G401 (cell line): ENCODE measurements at regions not wholly inside any gene's neighbourhood (a gene's known extent, or its start where the extent isn't known, plus 50 kb on each side); places are given as distances from the start of the nearest gene placed in this dataset.

Experiments used
- DNase-seq: peaks from one replicate; pipeline ENCODE4 v3.0.0-alpha.2; 2015; ENCODE audit warnings: low spot score
- in situ Hi-C: cut with HindIII; loops from 2 replicates; pipeline ENCODE4 v1.10.0; 2016; ENCODE audit warnings: low sequenced_read_pairs, mixed read lengths

- DNase-seq = no peak
- in situ Hi-C loops = no loop called here
These were observed 121.4 kb upstream of the NRSN1 start for GRCh38 chr6:24004659-24005058.

GRCh38 chr6:24006254-24006653 is 119.8 kb upstream of the NRSN1 start:
- in situ Hi-C loops = no loop called here
- no peak for DNase-seq

- DNase-seq = no peak
- in situ Hi-C loops = no loop called here
These were observed 116.7 kb upstream of the NRSN1 start for GRCh38 chr6:24009319-24009718.

- no peak for DNase-seq
- in situ Hi-C loops = no loop called here
These were observed 115.9 kb upstream of the NRSN1 start for GRCh38 chr6:24010133-24010532.

- in situ Hi-C loops = no loop called here
- no peak for DNase-seq
These were observed 109.7 kb upstream of the NRSN1 start for GRCh38 chr6:24016286-24016685.

- in situ Hi-C loops = no loop called here
- DNase-seq = no peak
These were observed 109.2 kb upstream of the NRSN1 start for GRCh38 chr6:24016857-24017256.

- in situ Hi-C loops = no loop called here
- DNase-seq = no peak
These were observed 106.6 kb upstream of the NRSN1 start for GRCh38 chr6:24019393-24019792.

- no peak for DNase-seq
- in situ Hi-C loops = no loop called here
These were observed 106.2 kb upstream of the NRSN1 start for GRCh38 chr6:24019830-24020229.

- in situ Hi-C loops = no loop called here
- DNase-seq = no peak
These were observed 100.0 kb upstream of the NRSN1 start for GRCh38 chr6:24026050-24026449.

GRCh38 chr6:24031496-24031895 is 94.5 kb upstream of the NRSN1 start:
- DNase-seq = no peak
- in situ Hi-C loops = no loop called here

- DNase-seq = no peak
- in situ Hi-C loops = no loop called here
These were observed 92.9 kb upstream of the NRSN1 start for GRCh38 chr6:24032896-24033688.

- DNase-seq = no peak
- in situ Hi-C loops = no loop called here
These were observed 82.2 kb upstream of the NRSN1 start for GRCh38 chr6:24043848-24044247.

GRCh38 chr6:24051942-24052589 is 73.9 kb upstream of the NRSN1 start:
- DNase-seq = no peak
- in situ Hi-C loops = no loop called here

GRCh38 chr6:24052590-24052961 is 73.4 kb upstream of the NRSN1 start:
- no peak for DNase-seq
- in situ Hi-C loops = no loop called here

- in situ Hi-C loops = no loop called here
- DNase-seq = no peak
These were observed 73.0 kb upstream of the NRSN1 start for GRCh38 chr6:24053057-24053456.

GRCh38 chr6:24054388-24054787 is 71.6 kb upstream of the NRSN1 start:
- in situ Hi-C loops = no loop called here
- no peak for DNase-seq

- no peak for DNase-seq
- in situ Hi-C loops = no loop called here
These were observed 69.4 kb upstream of the NRSN1 start for GRCh38 chr6:24056567-24056966.

- DNase-seq = no peak
- in situ Hi-C loops = no loop called here
These were observed 69.0 kb upstream of the NRSN1 start for GRCh38 chr6:24057030-24057429.

GRCh38 chr6:24060982-24061754 is 64.8 kb upstream of the NRSN1 start:
- in situ Hi-C loops = no loop called here

GRCh38 chr6:24064106-24064505 is 61.9 kb upstream of the NRSN1 start:
- in situ Hi-C loops = no loop called here
- peak; percentile 13 for DNase-seq

More at GRCh38 chr6:24060982-24061754, 64.8 kb upstream of the NRSN1 start:
- DNase-seq = no peak
